ENCODE measurements at regions not wholly inside any gene's neighbourhood (a gene's known extent, or its start where the extent isn't known, plus 50 kb on each side); places are given as distances from the start of the nearest gene placed in this dataset.

- TF ChIP-seq POLR2A (IDR thresholded peaks at IDR 0.05; ENCODE audit: low read length) (no peak), GATA1 (IDR thresholded peaks at IDR 0.05; ENCODE audit: low read depth, low read length) (no peak)
Observed at GRCh38 chr7:25926891-25927625, 224.9 kb upstream of the NFE2L3 start.

Data from erythroblast (primary cell).